Uterus (tissue), 2 donors: ENCODE measurements at regions not wholly inside any gene's neighbourhood (a gene's known extent, or its start where the extent isn't known, plus 50 kb on each side); places are given as distances from the start of the nearest gene placed in this dataset.

ENCODE experiments used
- POLR2A ChIP-seq, 2 donors: fragments of 450-650 bp; IDR thresholded peaks; one replicate each; pipeline ENCODE4 v1.6.1; 2016; ENCODE audit warnings: antibody characterized with exemption in 2 of 2, mild to moderate bottlenecking in 1 of 2, moderate library complexity in 1 of 2
- TF ChIP-seq, protein P1 (sequence below), 4 experiments: fragments of 200-600 bp in 2 of 4; fragments of 450-650 bp in 2 of 4; sonication (generic) in 2 of 4; IDR thresholded peaks; one replicate each; pipeline ENCODE4 v1.5.1; 2016 to 2019; ENCODE audit warnings: antibody characterized with exemption in 4 of 4, mild to moderate bottlenecking in 2 of 4, moderate library complexity in 1 of 4

- TF ChIP-seq, protein P1, sequence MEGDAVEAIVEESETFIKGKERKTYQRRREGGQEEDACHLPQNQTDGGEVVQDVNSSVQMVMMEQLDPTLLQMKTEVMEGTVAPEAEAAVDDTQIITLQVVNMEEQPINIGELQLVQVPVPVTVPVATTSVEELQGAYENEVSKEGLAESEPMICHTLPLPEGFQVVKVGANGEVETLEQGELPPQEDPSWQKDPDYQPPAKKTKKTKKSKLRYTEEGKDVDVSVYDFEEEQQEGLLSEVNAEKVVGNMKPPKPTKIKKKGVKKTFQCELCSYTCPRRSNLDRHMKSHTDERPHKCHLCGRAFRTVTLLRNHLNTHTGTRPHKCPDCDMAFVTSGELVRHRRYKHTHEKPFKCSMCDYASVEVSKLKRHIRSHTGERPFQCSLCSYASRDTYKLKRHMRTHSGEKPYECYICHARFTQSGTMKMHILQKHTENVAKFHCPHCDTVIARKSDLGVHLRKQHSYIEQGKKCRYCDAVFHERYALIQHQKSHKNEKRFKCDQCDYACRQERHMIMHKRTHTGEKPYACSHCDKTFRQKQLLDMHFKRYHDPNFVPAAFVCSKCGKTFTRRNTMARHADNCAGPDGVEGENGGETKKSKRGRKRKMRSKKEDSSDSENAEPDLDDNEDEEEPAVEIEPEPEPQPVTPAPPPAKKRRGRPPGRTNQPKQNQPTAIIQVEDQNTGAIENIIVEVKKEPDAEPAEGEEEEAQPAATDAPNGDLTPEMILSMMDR (IDR thresholded peaks at IDR 0.05) = no peak
- TF ChIP-seq POLR2A (IDR thresholded peaks at IDR 0.05) = no peak
Observed at GRCh38 chr20:22795433-22795832, 211.1 kb upstream of the FOXA2 start.
